GM18868 (cell line): ENCODE measurements at regions not wholly inside any gene's neighbourhood (a gene's known extent, or its start where the extent isn't known, plus 50 kb on each side); places are given as distances from the start of the nearest gene placed in this dataset.
"Not testable (repeated sequence)": the region's sequence is repeated elsewhere in the genome, so short reads cannot be mapped to it uniquely, and the experiment has no call there.

Source experiments
- ATAC-seq: cut with Tn5 transposase; IDR thresholded peaks from one replicate; pipeline ENCODE4 v1.9.1; 2021; ENCODE audit warnings: mild to moderate bottlenecking, moderate library complexity; ENCODE audit not compliant: unreplicated experiment

- no peak for ATAC-seq
Measured at GRCh38 chr9:119945686-119946085, 576.5 kb upstream of the BRINP1 start.

- ATAC-seq = no peak
Measured at GRCh38 chr9:119941091-119941490, 571.9 kb upstream of the BRINP1 start.

- no peak for ATAC-seq
Measured at GRCh38 chr9:119938871-119939270, 569.6 kb upstream of the BRINP1 start.

GRCh38 chr9:119934497-119934896 is 565.3 kb upstream of the BRINP1 start:
- no peak for ATAC-seq

GRCh38 chr9:119933191-119933590 is 564.0 kb upstream of the BRINP1 start:
- ATAC-seq = no peak

- no peak for ATAC-seq
Measured at GRCh38 chr9:119924736-119925135, 555.5 kb upstream of the BRINP1 start.

- no peak for ATAC-seq
Measured at GRCh38 chr9:119917175-119917574, 547.9 kb upstream of the BRINP1 start.

- ATAC-seq = no peak
Measured at GRCh38 chr9:119907056-119907455, 537.8 kb upstream of the BRINP1 start.

- no peak for ATAC-seq
Measured at GRCh38 chr9:119905724-119906123, 536.5 kb upstream of the BRINP1 start.

GRCh38 chr9:119903851-119904250 is 534.6 kb upstream of the BRINP1 start:
- ATAC-seq = no peak

- ATAC-seq = no peak
Measured at GRCh38 chr9:119902611-119903010, 533.4 kb upstream of the BRINP1 start.

GRCh38 chr9:119898316-119898715 is 529.1 kb upstream of the BRINP1 start:
- no peak for ATAC-seq

- ATAC-seq = no peak
Measured at GRCh38 chr9:119884438-119884837, 515.2 kb upstream of the BRINP1 start.

GRCh38 chr9:119881898-119882297 is 512.7 kb upstream of the BRINP1 start:
- no peak for ATAC-seq

GRCh38 chr9:119880361-119880760 is 511.1 kb upstream of the BRINP1 start:
- no peak for ATAC-seq

GRCh38 chr9:119877306-119877705 is 508.1 kb upstream of the BRINP1 start:
- no peak for ATAC-seq

GRCh38 chr9:119873877-119874276 is 504.6 kb upstream of the BRINP1 start:
- ATAC-seq = no peak

- not testable (repeated sequence) for ATAC-seq
Measured at GRCh38 chr9:119870251-119870650, 501.0 kb upstream of the BRINP1 start.

- no peak for ATAC-seq
Measured at GRCh38 chr9:119868694-119869093, 499.5 kb upstream of the BRINP1 start.

GRCh38 chr9:119861842-119862241 is 492.6 kb upstream of the BRINP1 start:
- no peak for ATAC-seq

- ATAC-seq = no peak
Measured at GRCh38 chr9:119859128-119859527, 489.9 kb upstream of the BRINP1 start.

GRCh38 chr9:119853126-119853525 is 483.9 kb upstream of the BRINP1 start:
- ATAC-seq = no peak

GRCh38 chr9:119852390-119852789 is 483.2 kb upstream of the BRINP1 start:
- no peak for ATAC-seq

- ATAC-seq = no peak
Measured at GRCh38 chr9:119844431-119844830, 475.2 kb upstream of the BRINP1 start.
